HG02943 (cell line): ENCODE measurements at regions not wholly inside any gene's neighbourhood (a gene's known extent, or its start where the extent isn't known, plus 50 kb on each side); places are given as distances from the start of the nearest gene placed in this dataset.

ENCODE experiments used
- ATAC-seq: cut with Tn5 transposase; IDR thresholded peaks from one replicate; pipeline ENCODE4 v1.9.1; 2021; ENCODE audit warnings: mild to moderate bottlenecking, low read depth, moderate library complexity; ENCODE audit not compliant: unreplicated experiment

- no peak for ATAC-seq
Observed at GRCh38 chr15:85974348-85974705, 105.3 kb upstream of the AGBL1 start.

GRCh38 chr15:85974742-85975141 is 104.9 kb upstream of the AGBL1 start:
- no peak for ATAC-seq

GRCh38 chr15:85976102-85976501 is 103.6 kb upstream of the AGBL1 start:
- no peak for ATAC-seq

GRCh38 chr15:85976986-85977385 is 102.7 kb upstream of the AGBL1 start:
- no peak for ATAC-seq

GRCh38 chr15:85977586-85977985 is 102.1 kb upstream of the AGBL1 start:
- ATAC-seq = no peak

GRCh38 chr15:85979929-85980328 is 99.7 kb upstream of the AGBL1 start:
- no peak for ATAC-seq

- no peak for ATAC-seq
Observed at GRCh38 chr15:85980946-85981345, 98.7 kb upstream of the AGBL1 start.

- ATAC-seq = no peak
Observed at GRCh38 chr15:85984241-85984640, 95.4 kb upstream of the AGBL1 start.

- ATAC-seq = no peak
Observed at GRCh38 chr15:85986116-85986515, 93.6 kb upstream of the AGBL1 start.

- no peak for ATAC-seq
Observed at GRCh38 chr15:85986741-85987140, 92.9 kb upstream of the AGBL1 start.

GRCh38 chr15:85988741-85989140 is 90.9 kb upstream of the AGBL1 start:
- no peak for ATAC-seq

GRCh38 chr15:85992224-85992623 is 87.4 kb upstream of the AGBL1 start:
- no peak for ATAC-seq

GRCh38 chr15:85993116-85993515 is 86.6 kb upstream of the AGBL1 start:
- ATAC-seq = no peak

- ATAC-seq = no peak
Observed at GRCh38 chr15:85997618-85998017, 82.1 kb upstream of the AGBL1 start.

- ATAC-seq = no peak
Observed at GRCh38 chr15:85999658-86000057, 80.0 kb upstream of the AGBL1 start.

- ATAC-seq = no peak
Observed at GRCh38 chr15:86001200-86001599, 78.5 kb upstream of the AGBL1 start.

- no peak for ATAC-seq
Observed at GRCh38 chr15:86002444-86002843, 77.2 kb upstream of the AGBL1 start.

GRCh38 chr15:86004061-86004460 is 75.6 kb upstream of the AGBL1 start:
- no peak for ATAC-seq

GRCh38 chr15:86006546-86006945 is 73.1 kb upstream of the AGBL1 start:
- ATAC-seq = no peak

GRCh38 chr15:86009727-86010126 is 69.9 kb upstream of the AGBL1 start:
- ATAC-seq = no peak

GRCh38 chr15:86010398-86010797 is 69.3 kb upstream of the AGBL1 start:
- no peak for ATAC-seq

- no peak for ATAC-seq
Observed at GRCh38 chr15:86010891-86011290, 68.8 kb upstream of the AGBL1 start.

GRCh38 chr15:86014016-86014415 is 65.7 kb upstream of the AGBL1 start:
- ATAC-seq = no peak

- no peak for ATAC-seq
Observed at GRCh38 chr15:86016750-86017149, 62.9 kb upstream of the AGBL1 start.
